ENCODE measurements at regions not wholly inside any gene's neighbourhood (a gene's known extent, or its start where the extent isn't known, plus 50 kb on each side); places are given as distances from the start of the nearest gene placed in this dataset.

DNA sequence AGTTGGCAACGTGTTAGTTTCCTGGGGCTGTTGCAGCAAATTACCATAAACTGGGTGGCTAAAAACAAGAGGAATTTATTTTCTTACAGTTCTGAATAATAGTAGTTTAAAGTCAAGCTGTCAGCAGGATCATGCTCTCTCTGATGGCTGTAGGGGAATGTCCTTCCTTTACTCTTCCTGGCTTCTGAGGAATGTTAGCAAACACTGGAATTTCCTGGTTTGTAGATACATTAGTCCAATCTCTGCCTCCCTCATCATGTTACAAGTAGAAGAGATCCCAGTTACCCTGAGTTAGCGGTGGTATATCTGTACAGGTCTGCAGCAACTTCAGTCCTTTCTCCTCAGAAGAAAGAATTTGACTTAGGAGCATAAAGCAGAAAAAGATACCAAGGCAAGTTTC, 2249.1 kb downstream of the NCAM2 start:
- Histone ChIP-seq H3K4me1 (ENCODE audit: insufficient read depth, low read length) (no peaks in the 10 kb centered on the region), H3K27me3 (ENCODE audit: insufficient read depth, low read length) (no peaks in the 10 kb centered on the region), H2AFZ (ENCODE audit: low read depth, low read length) (no peak overlapping the region), H3K9ac (ENCODE audit: low read length) (no peak overlapping the region), H3K4me2 (ENCODE audit: low read length) (no peak overlapping the region), H3K79me2 (ENCODE audit: insufficient read depth, low read length) (no peaks in the 10 kb centered on the region), H3K9me3 (ENCODE audit: insufficient read depth, low read depth, low read length) (no peaks in the 10 kb centered on the region), H3K4me3 (ENCODE audit: insufficient read depth, low read depth, low read length) (no peak overlapping the region), H3K27ac (ENCODE audit: low read depth, low read length) (no peak overlapping the region), H3K36me3 (ENCODE audit: insufficient read depth, low read length) (no peaks in the 10 kb centered on the region), H4K20me1 (ENCODE audit: insufficient read depth, low read length) (no peaks in the 10 kb centered on the region)
- no peaks in the 10 kb centered on the region for H3K9me3 Mint-ChIP-seq (ENCODE audit: unreplicated experiment)
- DNase-seq (ENCODE audit: low read depth), result no peak
- H3K36me3 Mint-ChIP-seq (ENCODE audit: low read depth, unreplicated experiment), result no peaks in the 10 kb centered on the region
- no peaks in the 10 kb centered on the region for H3K27me3 Mint-ChIP-seq (ENCODE audit: low read depth, unreplicated experiment)
- TF ChIP-seq, protein P1, sequence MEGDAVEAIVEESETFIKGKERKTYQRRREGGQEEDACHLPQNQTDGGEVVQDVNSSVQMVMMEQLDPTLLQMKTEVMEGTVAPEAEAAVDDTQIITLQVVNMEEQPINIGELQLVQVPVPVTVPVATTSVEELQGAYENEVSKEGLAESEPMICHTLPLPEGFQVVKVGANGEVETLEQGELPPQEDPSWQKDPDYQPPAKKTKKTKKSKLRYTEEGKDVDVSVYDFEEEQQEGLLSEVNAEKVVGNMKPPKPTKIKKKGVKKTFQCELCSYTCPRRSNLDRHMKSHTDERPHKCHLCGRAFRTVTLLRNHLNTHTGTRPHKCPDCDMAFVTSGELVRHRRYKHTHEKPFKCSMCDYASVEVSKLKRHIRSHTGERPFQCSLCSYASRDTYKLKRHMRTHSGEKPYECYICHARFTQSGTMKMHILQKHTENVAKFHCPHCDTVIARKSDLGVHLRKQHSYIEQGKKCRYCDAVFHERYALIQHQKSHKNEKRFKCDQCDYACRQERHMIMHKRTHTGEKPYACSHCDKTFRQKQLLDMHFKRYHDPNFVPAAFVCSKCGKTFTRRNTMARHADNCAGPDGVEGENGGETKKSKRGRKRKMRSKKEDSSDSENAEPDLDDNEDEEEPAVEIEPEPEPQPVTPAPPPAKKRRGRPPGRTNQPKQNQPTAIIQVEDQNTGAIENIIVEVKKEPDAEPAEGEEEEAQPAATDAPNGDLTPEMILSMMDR (IDR thresholded peaks at IDR 0.05; ENCODE audit: insufficient read depth, low read depth, low read length), result no peak
- no peak for TF ChIP-seq EZH2 (IDR thresholded peaks at IDR 0.05; ENCODE audit: insufficient read depth, low read length)
- H3K4me3 Mint-ChIP-seq (ENCODE audit: unreplicated experiment), result no peak overlapping the region
- peaks cover 5% of the 10 kb centered on the region for H3K4me1 Mint-ChIP-seq (ENCODE audit: low read depth, unreplicated experiment)
- no peak overlapping the region for H3K27ac Mint-ChIP-seq (ENCODE audit: unreplicated experiment)
- no peak for FAIRE-seq

GRCh38 chr21:23245255-23245654, 2247.0 kb downstream of the NCAM2 start:
- no peak overlapping the region for H3K9ac ChIP-seq (ENCODE audit: low read length)
- FAIRE-seq (no peak), DNase-seq (ENCODE audit: low read depth) (no peak)
- no peaks in the 10 kb centered on the region for H3K36me3 Mint-ChIP-seq (ENCODE audit: low read depth, unreplicated experiment)
- no peaks in the 10 kb centered on the region for H4K20me1 ChIP-seq (ENCODE audit: insufficient read depth, low read length)
- peaks cover 5% of the 10 kb centered on the region for H3K4me1 Mint-ChIP-seq (ENCODE audit: low read depth, unreplicated experiment)
- no peak overlapping the region for H3K4me2 ChIP-seq (ENCODE audit: low read length)
- no peak overlapping the region for H3K27ac ChIP-seq (ENCODE audit: low read depth, low read length)
- TF ChIP-seq, protein P1 (IDR thresholded peaks at IDR 0.05; ENCODE audit: insufficient read depth, low read depth, low read length), result no peak
- no peak for TF ChIP-seq EZH2 (IDR thresholded peaks at IDR 0.05; ENCODE audit: insufficient read depth, low read length)
- no peak overlapping the region for H3K4me3 Mint-ChIP-seq (ENCODE audit: unreplicated experiment)
- H3K36me3 ChIP-seq (ENCODE audit: insufficient read depth, low read length), result no peaks in the 10 kb centered on the region
- no peak overlapping the region for H3K4me3 ChIP-seq (ENCODE audit: insufficient read depth, low read depth, low read length)
- H3K9me3 Mint-ChIP-seq (ENCODE audit: unreplicated experiment), result no peaks in the 10 kb centered on the region
- no peaks in the 10 kb centered on the region for H3K4me1 ChIP-seq (ENCODE audit: insufficient read depth, low read length)
- H3K27me3 ChIP-seq (ENCODE audit: insufficient read depth, low read length), result no peaks in the 10 kb centered on the region
- H3K9me3 ChIP-seq (ENCODE audit: insufficient read depth, low read depth, low read length), result no peaks in the 10 kb centered on the region
- no peak overlapping the region for H3K27ac Mint-ChIP-seq (ENCODE audit: unreplicated experiment)
- H3K79me2 ChIP-seq (ENCODE audit: insufficient read depth, low read length), result no peaks in the 10 kb centered on the region
- H3K27me3 Mint-ChIP-seq (ENCODE audit: low read depth, unreplicated experiment), result no peaks in the 10 kb centered on the region
- no peak overlapping the region for H2AFZ ChIP-seq (ENCODE audit: low read depth, low read length)

- peaks cover 2% of the 10 kb centered on the region for H3K9me3 Mint-ChIP-seq (ENCODE audit: unreplicated experiment)
- no peak overlapping the region for H3K27ac Mint-ChIP-seq (ENCODE audit: unreplicated experiment)
- no peak for FAIRE-seq
These were observed 2225.7 kb downstream of the NCAM2 start for GRCh38 chr21:23223882-23224281.

More at GRCh38 chr21:23223882-23224281, 2225.7 kb downstream of the NCAM2 start:
- Histone ChIP-seq H3K27me3 (ENCODE audit: insufficient read depth, low read length) (no peaks in the 10 kb centered on the region), H3K4me3 (ENCODE audit: insufficient read depth, low read depth, low read length) (no peak overlapping the region), H3K27ac (ENCODE audit: low read depth, low read length) (no peak overlapping the region), H3K36me3 (ENCODE audit: insufficient read depth, low read length) (no peaks in the 10 kb centered on the region), H3K4me1 (ENCODE audit: insufficient read depth, low read length) (no peaks in the 10 kb centered on the region), H4K20me1 (ENCODE audit: insufficient read depth, low read length) (no peaks in the 10 kb centered on the region), H3K9me3 (ENCODE audit: insufficient read depth, low read depth, low read length) (no peaks in the 10 kb centered on the region), H3K9ac (ENCODE audit: low read length) (no peak overlapping the region), H3K4me2 (ENCODE audit: low read length) (no peak overlapping the region), H2AFZ (ENCODE audit: low read depth, low read length) (no peak overlapping the region), H3K79me2 (ENCODE audit: insufficient read depth, low read length) (no peaks in the 10 kb centered on the region)
- no peak overlapping the region for H3K4me3 Mint-ChIP-seq (ENCODE audit: unreplicated experiment)
- no peaks in the 10 kb centered on the region for H3K27me3 Mint-ChIP-seq (ENCODE audit: low read depth, unreplicated experiment)
- TF ChIP-seq, protein P1 (IDR thresholded peaks at IDR 0.05; ENCODE audit: insufficient read depth, low read depth, low read length), result no peak
- no peak for TF ChIP-seq EZH2 (IDR thresholded peaks at IDR 0.05; ENCODE audit: insufficient read depth, low read length)
- no peaks in the 10 kb centered on the region for H3K4me1 Mint-ChIP-seq (ENCODE audit: low read depth, unreplicated experiment)
- DNase-seq (ENCODE audit: low read depth), result no peak
- H3K36me3 Mint-ChIP-seq (ENCODE audit: low read depth, unreplicated experiment), result no peaks in the 10 kb centered on the region

Measured in astrocyte (in vitro differentiated cells and primary cell).